22Rv1 (cell line): ENCODE measurements at regions not wholly inside any gene's neighbourhood (a gene's known extent, or its start where the extent isn't known, plus 50 kb on each side); places are given as distances from the start of the nearest gene placed in this dataset.

Experiments used
- ZFX ChIP-seq: fragments of 450-650 bp; IDR thresholded peaks from 2 replicates; pipeline ENCODE4 v1.6.1; 2017; ENCODE audit warnings: antibody characterized with exemption, borderline replicate concordance
- TF ChIP-seq, protein P1 (sequence below): fragments of 450-650 bp; IDR thresholded peaks from 2 replicates; pipeline ENCODE4 v1.5.1; 2017; ENCODE audit warnings: mild to moderate bottlenecking

DNA sequence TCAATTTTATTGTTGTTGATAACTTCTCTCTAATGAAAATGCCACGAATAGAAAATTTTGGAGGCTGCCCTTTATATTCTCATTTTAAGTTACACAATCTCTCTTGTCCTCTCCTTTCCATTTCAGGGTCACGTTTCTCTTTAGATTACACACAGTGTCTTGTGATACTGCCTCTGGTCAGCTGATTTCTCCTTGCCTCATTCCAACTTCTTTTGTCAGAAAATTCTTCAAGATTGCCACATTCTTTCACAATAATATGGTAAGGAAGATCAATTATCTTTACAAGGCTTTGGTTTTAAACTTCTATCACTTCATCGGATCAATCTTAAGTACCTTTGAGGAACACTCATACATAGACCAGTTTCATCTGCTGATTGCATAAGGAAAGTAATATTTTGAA, 370.3 kb downstream of the RFPL4B start:
- TF ChIP-seq, protein P1, sequence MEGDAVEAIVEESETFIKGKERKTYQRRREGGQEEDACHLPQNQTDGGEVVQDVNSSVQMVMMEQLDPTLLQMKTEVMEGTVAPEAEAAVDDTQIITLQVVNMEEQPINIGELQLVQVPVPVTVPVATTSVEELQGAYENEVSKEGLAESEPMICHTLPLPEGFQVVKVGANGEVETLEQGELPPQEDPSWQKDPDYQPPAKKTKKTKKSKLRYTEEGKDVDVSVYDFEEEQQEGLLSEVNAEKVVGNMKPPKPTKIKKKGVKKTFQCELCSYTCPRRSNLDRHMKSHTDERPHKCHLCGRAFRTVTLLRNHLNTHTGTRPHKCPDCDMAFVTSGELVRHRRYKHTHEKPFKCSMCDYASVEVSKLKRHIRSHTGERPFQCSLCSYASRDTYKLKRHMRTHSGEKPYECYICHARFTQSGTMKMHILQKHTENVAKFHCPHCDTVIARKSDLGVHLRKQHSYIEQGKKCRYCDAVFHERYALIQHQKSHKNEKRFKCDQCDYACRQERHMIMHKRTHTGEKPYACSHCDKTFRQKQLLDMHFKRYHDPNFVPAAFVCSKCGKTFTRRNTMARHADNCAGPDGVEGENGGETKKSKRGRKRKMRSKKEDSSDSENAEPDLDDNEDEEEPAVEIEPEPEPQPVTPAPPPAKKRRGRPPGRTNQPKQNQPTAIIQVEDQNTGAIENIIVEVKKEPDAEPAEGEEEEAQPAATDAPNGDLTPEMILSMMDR: no peak
- TF ChIP-seq ZFX: no peak
